GM21619 (cell line): ENCODE measurements at regions not wholly inside any gene's neighbourhood (a gene's known extent, or its start where the extent isn't known, plus 50 kb on each side); places are given as distances from the start of the nearest gene placed in this dataset.

Source experiments
- ATAC-seq: cut with Tn5 transposase; IDR thresholded peaks from one replicate; pipeline ENCODE4 v1.9.1; 2021; ENCODE audit not compliant: unreplicated experiment

DNA sequence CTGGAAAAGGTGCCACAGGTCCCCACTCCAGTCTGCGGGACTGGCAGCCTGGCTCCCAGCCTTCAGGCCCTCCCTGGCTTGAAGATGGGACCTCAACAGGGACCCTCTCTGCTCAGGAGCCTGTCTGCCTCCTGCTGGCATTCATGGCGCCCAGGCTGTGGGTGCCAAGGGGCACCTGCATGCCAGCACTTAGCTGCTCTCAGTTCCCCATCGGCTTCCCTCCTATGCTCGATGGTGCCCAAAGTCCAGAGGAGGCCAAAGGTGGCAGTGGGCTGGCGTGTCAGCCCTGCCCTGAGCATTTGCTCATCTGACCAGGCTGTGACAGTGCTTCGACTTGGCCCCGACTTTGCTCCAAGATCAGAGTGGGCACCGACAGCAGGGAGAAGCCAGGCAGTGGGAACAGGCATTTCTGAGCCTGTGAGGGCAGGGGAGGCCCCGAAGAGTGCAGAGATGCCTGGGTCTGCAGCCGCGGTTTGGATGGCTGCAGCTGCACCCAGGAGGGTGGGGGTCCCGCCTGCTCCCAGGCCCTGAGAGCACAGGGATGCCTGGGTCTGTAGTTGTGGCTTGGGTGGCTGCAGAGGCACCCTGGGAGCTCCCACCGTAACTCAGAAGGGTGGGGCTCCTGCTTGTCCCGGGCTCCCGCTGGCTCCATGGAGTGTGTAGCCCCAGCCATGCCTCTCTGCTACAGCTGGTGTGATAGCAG, 463.6 kb downstream of the TBC1D22A start:
- ATAC-seq, result no peak

DNA sequence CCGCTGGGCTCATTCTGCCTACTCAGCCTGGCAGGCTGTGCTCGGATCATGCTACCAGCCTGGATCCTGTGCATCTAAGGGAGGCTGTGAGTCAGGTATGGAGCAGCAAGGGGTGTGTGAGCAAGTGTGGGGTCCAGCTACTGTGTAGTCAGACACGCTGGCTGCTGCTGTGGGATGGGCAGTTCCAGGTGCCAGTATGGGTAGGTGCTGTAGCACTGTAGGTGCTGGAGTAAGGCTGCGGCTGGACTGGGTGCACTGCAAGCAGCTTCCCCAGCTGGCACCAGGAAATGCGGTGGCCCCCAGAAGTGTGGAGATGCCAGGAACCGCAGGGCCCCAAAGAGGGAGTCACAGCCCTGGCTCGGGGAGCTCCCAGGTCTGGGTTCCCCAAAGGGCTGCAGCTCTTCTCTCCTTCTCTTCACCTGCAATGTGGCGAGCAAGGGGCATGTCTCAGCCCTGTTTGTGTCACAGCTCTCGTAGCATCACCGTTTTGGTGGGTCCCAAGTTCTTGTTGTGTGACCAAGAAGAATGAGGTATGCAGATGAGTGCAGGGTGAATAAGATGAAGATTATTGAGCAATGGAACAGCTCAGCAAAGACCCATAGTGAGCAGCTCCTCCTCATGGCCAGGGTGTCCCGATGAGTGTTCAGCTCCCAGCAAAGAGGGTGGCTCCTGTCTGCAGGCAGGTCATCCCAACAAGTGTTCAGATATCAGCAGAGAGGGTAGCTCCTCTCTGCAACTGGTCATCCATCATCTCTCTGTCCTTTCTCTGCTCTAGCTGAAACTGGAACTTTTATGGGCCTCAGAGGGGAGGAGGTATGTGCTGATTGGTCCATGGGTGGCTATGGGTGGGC, 462.9 kb downstream of the TBC1D22A start:
- ATAC-seq, result no peak
